RWPE2 (cell line): ENCODE measurements at regions not wholly inside any gene's neighbourhood (a gene's known extent, or its start where the extent isn't known, plus 50 kb on each side); places are given as distances from the start of the nearest gene placed in this dataset.
"Not testable (repeated sequence)": the region's sequence is repeated elsewhere in the genome, so short reads cannot be mapped to it uniquely, and the experiment has no call there.

ENCODE experiments used
- ATAC-seq: fragments of 200-7000 bp; cut with Tn5 transposase; 3 replicates; pipeline ENCODE4 v1.9.1; 2021; ENCODE audit warnings: low read depth
- DNase-seq: peaks from one replicate; pipeline ENCODE4 v3.0.0-alpha.2; 2020; ENCODE audit warnings: low spot score
- H3K27ac ChIP-seq: fragments of 450-650 bp; 2 replicates; pipeline ENCODE4 v1.5.1; 2017; ENCODE audit warnings: mild to moderate bottlenecking; ENCODE audit not compliant: poor library complexity, severe bottlenecking
- H3K27me3 ChIP-seq: fragments of 250-450 bp; sonication (Bioruptor Pico); 2 replicates; pipeline ENCODE4 v1.5.1; 2021; ENCODE audit warnings: mild to moderate bottlenecking, moderate library complexity; ENCODE audit not compliant: insufficient read depth, poor library complexity, severe bottlenecking
- H3K36me3 ChIP-seq: fragments of 250-450 bp; sonication (Bioruptor Pico); 2 replicates; pipeline ENCODE4 v1.5.1; 2020; ENCODE audit warnings: low read depth, mild to moderate bottlenecking, moderate library complexity
- H3K4me1 ChIP-seq: fragments of 250-450 bp; sonication (Bioruptor Pico); 2 replicates; pipeline ENCODE4 v1.5.1; 2021; ENCODE audit warnings: mild to moderate bottlenecking, moderate library complexity; ENCODE audit not compliant: insufficient read depth, poor library complexity, severe bottlenecking
- H3K4me3 ChIP-seq: fragments of 250-450 bp; sonication (Bioruptor Pico); 2 replicates; pipeline ENCODE4 v1.5.1; 2021; ENCODE audit warnings: mild to moderate bottlenecking, moderate library complexity; ENCODE audit not compliant: severe bottlenecking
- H3K9me3 ChIP-seq: fragments of 250-450 bp; sonication (Bioruptor Pico); 2 replicates; pipeline ENCODE4 v1.5.1; 2021; ENCODE audit warnings: mild to moderate bottlenecking, moderate library complexity; ENCODE audit not compliant: severe bottlenecking
- CTCF ChIP-seq: fragments of 450-650 bp; IDR thresholded peaks from one replicate; pipeline ENCODE4 v1.5.1; 2017; ENCODE audit warnings: mild to moderate bottlenecking, moderate library complexity; ENCODE audit not compliant: poor library complexity, severe bottlenecking

- H3K36me3 ChIP-seq, result no peaks in the 10 kb centered on the region
- H3K9me3 ChIP-seq, result no peaks in the 10 kb centered on the region
- H3K27ac ChIP-seq, result no peak overlapping the region
- no peak for DNase-seq
- H3K4me3 ChIP-seq, result no peak overlapping the region
- H3K4me1 ChIP-seq, result no peaks in the 10 kb centered on the region
- TF ChIP-seq CTCF, result no peak
- no peak for ATAC-seq
- no peaks in the 10 kb centered on the region for H3K27me3 ChIP-seq
These were observed 335.3 kb upstream of the LUZP2 start for GRCh38 chr11:24161587-24161986.

GRCh38 chr11:24163146-24163545 lies 333.7 kb upstream of the LUZP2 start:
- no peak for TF ChIP-seq CTCF
- Histone ChIP-seq H3K9me3 (no peaks in the 10 kb centered on the region), H3K36me3 (no peaks in the 10 kb centered on the region), H3K27ac (no peak overlapping the region), H3K4me3 (no peak overlapping the region), H3K4me1 (no peaks in the 10 kb centered on the region), H3K27me3 (no peaks in the 10 kb centered on the region)
- ATAC-seq, result no peak
- no peak for DNase-seq

- H3K27me3 ChIP-seq, result no peaks in the 10 kb centered on the region
- no peak overlapping the region for H3K27ac ChIP-seq
- no peaks in the 10 kb centered on the region for H3K4me1 ChIP-seq
- no peaks in the 10 kb centered on the region for H3K36me3 ChIP-seq
- ATAC-seq (no peak), DNase-seq (no peak)
- no peak overlapping the region for H3K4me3 ChIP-seq
- TF ChIP-seq CTCF, result no peak
- H3K9me3 ChIP-seq, result no peaks in the 10 kb centered on the region
These were observed 333.0 kb upstream of the LUZP2 start for GRCh38 chr11:24163841-24164240.

GRCh38 chr11:24171869-24172268 lies 325.0 kb upstream of the LUZP2 start:
- Histone ChIP-seq H3K27me3 (peaks cover 2% of the 10 kb centered on the region), H3K4me3 (no peak overlapping the region), H3K36me3 (no peaks in the 10 kb centered on the region), H3K4me1 (no peaks in the 10 kb centered on the region), H3K9me3 (no peaks in the 10 kb centered on the region), H3K27ac (no peak overlapping the region)
- ATAC-seq (no peak), DNase-seq (no peak)
- no peak for TF ChIP-seq CTCF

- Histone ChIP-seq H3K27ac (no peak overlapping the region), H3K36me3 (no peaks in the 10 kb centered on the region), H3K9me3 (no peaks in the 10 kb centered on the region), H3K4me3 (no peak overlapping the region), H3K27me3 (peaks cover 3% of the 10 kb centered on the region), H3K4me1 (no peaks in the 10 kb centered on the region)
- no peak for ATAC-seq
- no peak for DNase-seq
- no peak for TF ChIP-seq CTCF
These were observed 315.3 kb upstream of the LUZP2 start for GRCh38 chr11:24181395-24182047.

- not testable (repeated sequence) for DNase-seq
These were observed 311.3 kb upstream of the LUZP2 start for GRCh38 chr11:24185535-24185934.

More at GRCh38 chr11:24185535-24185934, 311.3 kb upstream of the LUZP2 start:
- H3K27ac ChIP-seq, H3K4me1 ChIP-seq, H3K36me3 ChIP-seq, H3K9me3 ChIP-seq, H3K4me3 ChIP-seq, ATAC-seq, H3K27me3 ChIP-seq: not testable (repeated sequence)
